ENCODE measurements at regions not wholly inside any gene's neighbourhood (a gene's known extent, or its start where the extent isn't known, plus 50 kb on each side); places are given as distances from the start of the nearest gene placed in this dataset.

DNA sequence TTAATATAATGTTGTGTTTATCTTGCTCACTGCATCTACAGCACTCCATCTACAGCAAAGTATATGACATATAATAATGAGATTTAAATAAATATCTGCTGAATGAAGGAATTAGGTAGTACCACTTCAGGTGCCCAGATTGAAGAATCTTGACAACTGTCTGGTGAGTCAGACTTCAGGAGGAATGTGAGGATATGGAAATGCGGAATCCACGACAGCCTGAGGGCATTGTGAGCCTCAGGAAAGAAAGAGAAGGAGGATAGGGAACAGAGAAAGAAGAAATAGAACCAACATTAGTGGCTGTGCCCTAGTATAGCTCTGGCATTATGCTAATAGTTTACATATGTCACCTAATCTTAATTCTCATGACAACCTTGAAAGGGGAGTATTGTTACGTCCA is 304.4 kb downstream of the AASDHPPT start:
- no TSS peak for BruUV-seq (replicated peaks)
- intact Hi-C loops (cut with micrococcal nuclease): no loop called here
- no peaks in the 10 kb centered on the region for H3K36me3 ChIP-seq (ENCODE audit: control insufficient read depth in 1 of 2, insufficient read depth in 2 of 2, low read length in 2 of 2)
- ChIA-PET POLR2A (no interaction called here), RAD21 (ENCODE audit: low non-redundant PET in 1 of 2, low total read pairs in 2 of 2, uncharacterized antibody in 2 of 2, unreplicated experiment in 2 of 2) (no interaction called here), CTCF (no interaction called here)
- H3K27ac ChIP-seq (ENCODE audit: low read depth, low read length): no peak overlapping the region
- H3K4me1 ChIP-seq (ENCODE audit: control insufficient read depth in 1 of 2, insufficient read depth in 2 of 2, low read length in 2 of 2): no peaks in the 10 kb centered on the region
- DNase-seq (ENCODE audit: low read depth, low spot score) (no peak), ATAC-seq (no peak)
- H3K9me3 ChIP-seq (ENCODE audit: control insufficient read depth in 1 of 2, insufficient read depth in 1 of 2, low read depth in 1 of 2, low read length in 2 of 2): no peaks in the 10 kb centered on the region
- TF ChIP-seq, protein P1, sequence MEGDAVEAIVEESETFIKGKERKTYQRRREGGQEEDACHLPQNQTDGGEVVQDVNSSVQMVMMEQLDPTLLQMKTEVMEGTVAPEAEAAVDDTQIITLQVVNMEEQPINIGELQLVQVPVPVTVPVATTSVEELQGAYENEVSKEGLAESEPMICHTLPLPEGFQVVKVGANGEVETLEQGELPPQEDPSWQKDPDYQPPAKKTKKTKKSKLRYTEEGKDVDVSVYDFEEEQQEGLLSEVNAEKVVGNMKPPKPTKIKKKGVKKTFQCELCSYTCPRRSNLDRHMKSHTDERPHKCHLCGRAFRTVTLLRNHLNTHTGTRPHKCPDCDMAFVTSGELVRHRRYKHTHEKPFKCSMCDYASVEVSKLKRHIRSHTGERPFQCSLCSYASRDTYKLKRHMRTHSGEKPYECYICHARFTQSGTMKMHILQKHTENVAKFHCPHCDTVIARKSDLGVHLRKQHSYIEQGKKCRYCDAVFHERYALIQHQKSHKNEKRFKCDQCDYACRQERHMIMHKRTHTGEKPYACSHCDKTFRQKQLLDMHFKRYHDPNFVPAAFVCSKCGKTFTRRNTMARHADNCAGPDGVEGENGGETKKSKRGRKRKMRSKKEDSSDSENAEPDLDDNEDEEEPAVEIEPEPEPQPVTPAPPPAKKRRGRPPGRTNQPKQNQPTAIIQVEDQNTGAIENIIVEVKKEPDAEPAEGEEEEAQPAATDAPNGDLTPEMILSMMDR (IDR thresholded peaks at IDR 0.05 in 2 of 3, conservative IDR thresholded peaks at IDR 0.05 in 1 of 3; ENCODE audit: borderline replicate concordance in 1 of 3, insufficient read depth in 1 of 3, low read depth in 2 of 3, low read length in 2 of 3): no peak
- TF ChIP-seq EZH2 (IDR thresholded peaks at IDR 0.05) (no peak), RAD21 (IDR thresholded peaks at IDR 0.05; ENCODE audit: low read depth) (no peak), EGR1 (IDR thresholded peaks at IDR 0.05; ENCODE audit: low read depth) (no peak), YY1 (IDR thresholded peaks at IDR 0.05; ENCODE audit: extremely low read depth, insufficient replicate concordance, low read depth, low read length) (no peak), FOSL1 (IDR thresholded peaks at IDR 0.05; ENCODE audit: low read depth) (no peak), CBX3 (IDR thresholded peaks at IDR 0.05; ENCODE audit: low read depth) (no peak), SIN3A (IDR thresholded peaks at IDR 0.05; ENCODE audit: low read depth) (no peak), ZNF274 (IDR thresholded peaks at IDR 0.05; ENCODE audit: low read depth, low read length) (no peak)
- TF ChIP-seq, protein P2, sequence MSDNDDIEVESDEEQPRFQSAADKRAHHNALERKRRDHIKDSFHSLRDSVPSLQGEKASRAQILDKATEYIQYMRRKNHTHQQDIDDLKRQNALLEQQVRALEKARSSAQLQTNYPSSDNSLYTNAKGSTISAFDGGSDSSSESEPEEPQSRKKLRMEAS (IDR thresholded peaks at IDR 0.05): no peak
- TF ChIP-seq, protein P3, sequence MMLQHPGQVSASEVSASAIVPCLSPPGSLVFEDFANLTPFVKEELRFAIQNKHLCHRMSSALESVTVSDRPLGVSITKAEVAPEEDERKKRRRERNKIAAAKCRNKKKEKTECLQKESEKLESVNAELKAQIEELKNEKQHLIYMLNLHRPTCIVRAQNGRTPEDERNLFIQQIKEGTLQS (IDR thresholded peaks at IDR 0.05): no peak
- TF ChIP-seq, protein P4, sequence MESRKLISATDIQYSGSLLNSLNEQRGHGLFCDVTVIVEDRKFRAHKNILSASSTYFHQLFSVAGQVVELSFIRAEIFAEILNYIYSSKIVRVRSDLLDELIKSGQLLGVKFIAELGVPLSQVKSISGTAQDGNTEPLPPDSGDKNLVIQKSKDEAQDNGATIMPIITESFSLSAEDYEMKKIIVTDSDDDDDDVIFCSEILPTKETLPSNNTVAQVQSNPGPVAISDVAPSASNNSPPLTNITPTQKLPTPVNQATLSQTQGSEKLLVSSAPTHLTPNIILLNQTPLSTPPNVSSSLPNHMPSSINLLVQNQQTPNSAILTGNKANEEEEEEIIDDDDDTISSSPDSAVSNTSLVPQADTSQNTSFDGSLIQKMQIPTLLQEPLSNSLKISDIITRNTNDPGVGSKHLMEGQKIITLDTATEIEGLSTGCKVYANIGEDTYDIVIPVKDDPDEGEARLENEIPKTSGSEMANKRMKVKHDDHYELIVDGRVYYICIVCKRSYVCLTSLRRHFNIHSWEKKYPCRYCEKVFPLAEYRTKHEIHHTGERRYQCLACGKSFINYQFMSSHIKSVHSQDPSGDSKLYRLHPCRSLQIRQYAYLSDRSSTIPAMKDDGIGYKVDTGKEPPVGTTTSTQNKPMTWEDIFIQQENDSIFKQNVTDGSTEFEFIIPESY (IDR thresholded peaks at IDR 0.05; ENCODE audit: extremely low read depth, insufficient replicate concordance, low read length): no peak
- no peaks in the 10 kb centered on the region for H3K9me2 ChIP-seq (ENCODE audit: insufficient read depth)
- no peak overlapping the region for H3K4me2 ChIP-seq (ENCODE audit: low read length)
- no peaks in the 10 kb centered on the region for H3K79me2 ChIP-seq (ENCODE audit: insufficient read depth, low read length)
- no peak overlapping the region for H2AFZ ChIP-seq (ENCODE audit: low read depth, low read length, poor library complexity, severe bottlenecking)
- H3K4me3 ChIP-seq (replicated peaks in 1 of 2; ENCODE audit: low read depth in 1 of 2, low read length in 2 of 2): no peak overlapping the region
- no peaks in the 10 kb centered on the region for H4K20me1 ChIP-seq (ENCODE audit: insufficient read depth)
- no peak overlapping the region for H3K9ac ChIP-seq (ENCODE audit: low read length)
- H3K27me3 ChIP-seq (ENCODE audit: insufficient read depth, low read length): no peaks in the 10 kb centered on the region
